ENCODE measurements at regions not wholly inside any gene's neighbourhood (a gene's known extent, or its start where the extent isn't known, plus 50 kb on each side); places are given as distances from the start of the nearest gene placed in this dataset.

DNA sequence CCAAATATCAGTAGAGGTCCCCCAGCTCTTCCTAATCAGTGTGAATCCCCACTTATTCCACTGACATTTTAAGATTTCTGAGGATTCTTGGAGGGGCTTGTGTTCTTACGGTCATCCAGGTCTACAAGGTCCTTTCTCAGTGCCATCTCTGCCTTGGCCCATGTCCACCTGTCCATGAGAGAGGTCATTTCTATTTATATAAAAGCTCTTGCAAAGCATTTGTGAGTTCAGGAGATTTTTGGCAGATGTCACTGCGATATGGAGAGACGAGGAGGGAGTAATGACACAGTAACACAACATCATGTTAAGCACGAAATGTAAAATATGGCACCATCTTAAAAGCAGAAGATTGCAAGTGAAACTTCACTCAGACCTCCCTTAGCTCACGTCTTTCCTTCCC lies 144.6 kb upstream of the NFIA start:
- Histone ChIP-seq H3K4me3 (ENCODE audit: low read length) (no peak overlapping the region), H3K4me1 (ENCODE audit: insufficient read depth, low read length) (no peaks in the 10 kb centered on the region), H3K9me3 (ENCODE audit: low read length) (no peaks in the 10 kb centered on the region), H3K36me3 (ENCODE audit: insufficient read depth, low read length) (no peaks in the 10 kb centered on the region), H3K27ac (ENCODE audit: low read depth, low read length) (no peak overlapping the region), H3K27me3 (ENCODE audit: insufficient read depth, low read length, poor library complexity, severe bottlenecking) (no peaks in the 10 kb centered on the region)
- no peaks in the 10 kb centered on the region for H3K36me3 Mint-ChIP-seq
- no peaks in the 10 kb centered on the region for H3K9me3 Mint-ChIP-seq
- H3K4me1 Mint-ChIP-seq = no peaks in the 10 kb centered on the region
- no peak for DNase-seq
- CTCF ChIA-PET = no interaction called here
- peaks cover 4 to 33% of the 10 kb centered on the region in 2 donors for H3K27me3 Mint-ChIP-seq
- no peak overlapping the region for H3K27ac Mint-ChIP-seq
- POLR2A ChIA-PET = no interaction called here
- no peak overlapping the region for H3K4me3 Mint-ChIP-seq

DNA sequence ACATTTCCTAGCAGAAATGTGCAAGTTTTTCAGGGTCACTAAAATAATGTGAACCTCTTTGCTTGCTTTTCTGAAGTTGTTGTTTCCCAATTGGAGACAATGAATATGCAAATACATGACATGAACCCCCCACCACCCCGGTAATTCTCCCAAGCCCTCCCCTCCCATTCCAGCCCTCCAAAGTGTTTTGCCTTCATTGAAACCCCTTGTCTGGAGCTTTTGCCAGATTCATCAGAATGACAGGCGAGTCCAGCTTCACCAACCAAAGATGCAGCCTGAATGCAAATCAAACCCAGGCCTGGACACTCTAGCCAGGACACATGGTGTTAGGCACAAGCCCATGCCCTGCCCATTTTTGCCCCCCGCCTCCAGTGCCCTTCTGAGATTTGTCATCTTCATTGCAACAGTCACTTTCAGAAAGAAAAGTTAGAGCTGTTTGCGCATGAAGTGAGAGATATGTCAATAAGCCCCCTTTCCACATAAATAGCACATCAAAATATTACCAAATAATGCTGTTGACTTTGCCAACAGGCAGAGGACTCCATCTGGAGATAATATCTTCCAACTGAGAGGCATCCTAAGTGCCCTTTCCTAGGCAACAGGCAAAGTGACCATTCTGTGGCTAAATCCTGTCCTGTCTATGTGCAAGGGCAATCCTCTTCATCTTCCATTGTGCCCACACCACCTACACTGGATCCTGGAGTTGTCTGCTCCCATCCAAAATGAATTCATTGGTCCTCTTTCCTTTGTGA lies 145.6 kb upstream of the NFIA start:
- H3K27ac Mint-ChIP-seq = no peak overlapping the region
- H3K9me3 ChIP-seq (ENCODE audit: low read length) = no peaks in the 10 kb centered on the region
- no peaks in the 10 kb centered on the region for H3K4me1 Mint-ChIP-seq
- H3K4me3 ChIP-seq (ENCODE audit: low read length) = no peak overlapping the region
- no peaks in the 10 kb centered on the region for H3K9me3 Mint-ChIP-seq
- CTCF ChIA-PET = no interaction called here
- POLR2A ChIA-PET = no interaction called here
- no peak for DNase-seq
- no peaks in the 10 kb centered on the region for H3K27me3 ChIP-seq (ENCODE audit: insufficient read depth, low read length, poor library complexity, severe bottlenecking)
- H3K4me3 Mint-ChIP-seq = no peak overlapping the region
- no peaks in the 10 kb centered on the region for H3K36me3 ChIP-seq (ENCODE audit: insufficient read depth, low read length)
- H3K27me3 Mint-ChIP-seq = peaks cover 8 to 33% of the 10 kb centered on the region in 2 donors
- no peak overlapping the region for H3K27ac ChIP-seq (ENCODE audit: low read depth, low read length)
- H3K36me3 Mint-ChIP-seq = no peaks in the 10 kb centered on the region
- no peaks in the 10 kb centered on the region for H3K4me1 ChIP-seq (ENCODE audit: insufficient read depth, low read length)

DNA sequence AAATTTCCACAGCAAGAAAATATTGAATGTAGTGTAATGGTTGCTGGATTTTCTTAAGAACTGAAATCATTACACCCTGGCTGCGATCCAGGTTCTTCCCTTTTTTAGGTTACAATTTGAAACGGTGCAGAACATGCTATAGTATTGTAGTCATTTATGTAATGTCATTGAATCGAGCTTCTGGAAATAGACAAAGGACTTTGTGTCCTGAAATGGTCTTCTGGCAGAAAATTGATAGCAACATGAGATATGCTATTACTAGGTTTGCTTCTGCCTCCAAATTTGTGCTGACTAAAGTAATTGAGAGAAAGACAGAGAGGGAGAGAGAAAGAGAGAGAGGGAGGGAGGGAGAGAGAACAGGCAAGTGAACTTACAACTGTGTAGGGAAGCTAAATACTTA lies 146.2 kb upstream of the NFIA start:
- Histone ChIP-seq H3K9me3 (ENCODE audit: low read length) (no peaks in the 10 kb centered on the region), H3K4me1 (ENCODE audit: insufficient read depth, low read length) (no peaks in the 10 kb centered on the region), H3K27ac (ENCODE audit: low read depth, low read length) (no peak overlapping the region), H3K4me3 (ENCODE audit: low read length) (no peak overlapping the region), H3K36me3 (ENCODE audit: insufficient read depth, low read length) (no peaks in the 10 kb centered on the region), H3K27me3 (ENCODE audit: insufficient read depth, low read length, poor library complexity, severe bottlenecking) (no peaks in the 10 kb centered on the region)
- H3K27ac Mint-ChIP-seq = no peak overlapping the region
- no peaks in the 10 kb centered on the region for H3K36me3 Mint-ChIP-seq
- no peaks in the 10 kb centered on the region for H3K9me3 Mint-ChIP-seq
- no peak overlapping the region for H3K4me3 Mint-ChIP-seq
- DNase-seq = no peak
- no peaks in the 10 kb centered on the region for H3K4me1 Mint-ChIP-seq
- H3K27me3 Mint-ChIP-seq = peaks cover 6 to 36% of the 10 kb centered on the region in 2 donors
- ChIA-PET POLR2A (no interaction called here), CTCF (no interaction called here)

DNA sequence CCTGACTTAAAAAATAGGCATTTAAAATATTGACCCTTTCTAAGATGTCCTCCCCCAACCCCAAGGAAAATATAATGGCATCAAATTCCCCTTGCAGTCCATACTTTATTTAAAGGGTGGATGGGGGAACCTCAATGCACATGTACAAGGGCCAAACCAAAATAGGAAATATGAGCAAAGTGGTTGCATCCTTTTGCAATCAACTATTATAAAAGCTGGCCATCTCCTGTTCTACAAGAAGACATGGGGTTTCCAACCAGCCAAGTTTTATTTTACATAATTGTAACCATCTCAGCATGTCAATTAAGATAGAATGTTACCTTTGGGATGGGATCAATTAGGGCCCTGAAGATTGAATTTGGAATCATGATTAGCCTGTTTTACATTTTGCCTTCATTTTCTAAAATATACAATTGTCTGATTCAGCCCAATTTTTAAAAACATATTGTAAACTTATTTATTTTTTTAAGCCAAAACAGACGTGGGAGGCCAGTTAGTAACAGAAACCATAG lies 146.7 kb upstream of the NFIA start:
- Histone ChIP-seq H3K9me3 (ENCODE audit: low read length) (no peaks in the 10 kb centered on the region), H3K4me3 (ENCODE audit: low read length) (no peak overlapping the region), H3K27ac (ENCODE audit: low read depth, low read length) (no peak overlapping the region), H3K36me3 (ENCODE audit: insufficient read depth, low read length) (no peaks in the 10 kb centered on the region), H3K4me1 (ENCODE audit: insufficient read depth, low read length) (no peaks in the 10 kb centered on the region), H3K27me3 (ENCODE audit: insufficient read depth, low read length, poor library complexity, severe bottlenecking) (no peaks in the 10 kb centered on the region)
- CTCF ChIA-PET = no interaction called here
- Mint-ChIP-seq H3K27ac (no peak overlapping the region), H3K4me3 (no peak overlapping the region), H3K9me3 (no peaks in the 10 kb centered on the region), H3K36me3 (no peaks in the 10 kb centered on the region), H3K4me1 (no peaks in the 10 kb centered on the region), H3K27me3 (peaks cover 6 to 33% of the 10 kb centered on the region in 2 donors)
- DNase-seq = no peak
- POLR2A ChIA-PET = no interaction called here

DNA sequence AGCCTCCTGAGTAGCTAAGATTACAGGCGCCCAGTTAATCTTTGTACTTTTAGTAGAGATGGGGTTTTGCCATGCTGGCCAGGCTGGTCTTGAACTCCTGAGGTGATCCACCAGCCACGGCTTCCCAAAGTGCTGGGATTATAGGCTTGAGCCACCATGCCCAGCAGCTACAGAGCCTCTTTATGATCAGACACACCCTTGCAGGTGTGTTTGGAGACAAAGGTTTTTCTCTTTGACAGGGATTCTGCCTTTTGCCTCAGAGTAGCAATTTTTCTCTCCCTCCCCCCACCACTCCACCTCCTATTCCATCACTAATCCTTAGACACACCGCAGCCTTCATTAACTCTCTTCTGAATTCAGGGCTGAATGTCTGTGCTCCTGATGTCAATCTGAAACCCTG lies 152.2 kb upstream of the NFIA start:
- Mint-ChIP-seq H3K36me3 (no peaks in the 10 kb centered on the region), H3K4me3 (no peak overlapping the region), H3K27me3 (peaks cover 5 to 15% of the 10 kb centered on the region in 2 donors), H3K9me3 (no peaks in the 10 kb centered on the region), H3K27ac (no peak overlapping the region), H3K4me1 (no peaks in the 10 kb centered on the region)
- H3K27ac ChIP-seq (ENCODE audit: low read depth, low read length) = no peak overlapping the region
- H3K4me3 ChIP-seq (ENCODE audit: low read length) = no peak overlapping the region
- no peaks in the 10 kb centered on the region for H3K4me1 ChIP-seq (ENCODE audit: insufficient read depth, low read length)
- H3K36me3 ChIP-seq (ENCODE audit: insufficient read depth, low read length) = no peaks in the 10 kb centered on the region
- CTCF ChIA-PET = no interaction called here
- POLR2A ChIA-PET = no interaction called here
- no peak for DNase-seq
- H3K9me3 ChIP-seq (ENCODE audit: low read length) = no peaks in the 10 kb centered on the region
- no peaks in the 10 kb centered on the region for H3K27me3 ChIP-seq (ENCODE audit: insufficient read depth, low read length, poor library complexity, severe bottlenecking)

DNA sequence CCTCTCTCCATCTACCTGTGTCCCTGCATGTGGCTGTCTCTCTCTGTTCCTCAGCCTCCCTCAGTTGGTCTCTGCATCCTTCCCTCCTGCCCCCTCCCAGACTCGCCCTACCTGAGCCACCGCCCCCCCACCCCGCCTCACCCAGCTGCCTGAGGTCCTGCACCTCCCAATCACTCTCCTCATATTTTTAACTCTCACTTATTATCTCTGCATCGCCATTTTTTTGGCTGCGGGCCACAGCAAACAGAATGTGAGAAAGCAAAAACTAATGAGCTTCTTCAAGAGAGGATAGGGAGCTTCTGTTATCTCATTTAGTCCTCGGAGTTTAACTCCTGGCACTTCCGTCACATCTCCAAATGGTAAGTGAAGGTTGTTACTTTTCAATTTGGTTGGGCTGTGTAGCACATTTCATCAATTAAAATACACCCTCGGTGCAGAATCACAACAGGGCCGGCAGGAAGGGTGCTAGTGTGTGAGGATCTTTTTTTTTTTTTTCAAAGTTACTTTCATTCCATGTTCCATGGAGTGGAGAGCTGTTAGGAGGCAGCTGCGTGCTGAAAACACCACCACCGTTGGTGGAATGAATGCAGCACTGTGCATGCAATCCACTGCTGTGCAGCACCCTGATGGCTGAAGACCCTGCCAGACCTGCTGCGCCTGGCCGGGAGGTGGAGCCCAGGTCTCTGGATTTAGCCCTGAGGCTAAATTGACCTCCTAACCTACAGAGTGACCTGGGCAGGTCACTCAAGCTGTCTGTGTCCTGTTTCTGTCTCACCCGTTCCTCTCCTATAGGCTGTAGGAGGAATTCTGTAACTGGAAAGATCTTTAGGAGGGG lies 157.2 kb upstream of the NFIA start:
- no peaks in the 10 kb centered on the region for H3K9me3 ChIP-seq (ENCODE audit: low read length)
- ChIA-PET POLR2A (no interaction called here), CTCF (no interaction called here)
- no peak for DNase-seq
- no peak overlapping the region for H3K27ac Mint-ChIP-seq
- H3K36me3 Mint-ChIP-seq = no peaks in the 10 kb centered on the region
- no peaks in the 10 kb centered on the region for H3K36me3 ChIP-seq (ENCODE audit: insufficient read depth, low read length)
- H3K4me1 ChIP-seq (ENCODE audit: insufficient read depth, low read length) = no peaks in the 10 kb centered on the region
- no peak overlapping the region for H3K27ac ChIP-seq (ENCODE audit: low read depth, low read length)
- H3K4me1 Mint-ChIP-seq = no peaks in the 10 kb centered on the region
- H3K27me3 ChIP-seq (ENCODE audit: insufficient read depth, low read length, poor library complexity, severe bottlenecking) = no peaks in the 10 kb centered on the region
- H3K27me3 Mint-ChIP-seq = peaks cover 0 to 2% of the 10 kb centered on the region in 2 donors
- no peak overlapping the region for H3K4me3 Mint-ChIP-seq
- H3K9me3 Mint-ChIP-seq = no peaks in the 10 kb centered on the region
- no peak overlapping the region for H3K4me3 ChIP-seq (ENCODE audit: low read length)

DNA sequence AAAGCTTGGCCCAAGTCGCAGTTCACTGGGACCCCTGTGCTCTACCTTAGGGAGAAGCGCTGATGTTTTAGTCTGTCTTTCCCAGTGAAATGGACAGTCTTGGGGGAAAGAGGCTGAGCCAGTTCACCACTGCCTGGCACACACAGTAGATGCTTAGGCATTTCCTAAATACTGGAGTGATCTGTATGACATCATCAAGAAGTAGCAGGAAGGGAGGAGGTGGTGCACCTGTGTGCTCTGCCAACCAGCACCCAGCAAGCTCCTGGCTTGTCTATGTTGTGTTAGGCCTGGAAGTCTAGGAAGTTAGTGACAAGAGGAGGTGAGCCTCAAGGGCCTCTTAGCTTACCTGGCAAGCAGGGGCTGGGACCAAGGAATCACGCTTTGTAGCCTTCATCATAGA lies 158.2 kb upstream of the NFIA start:
- no peaks in the 10 kb centered on the region for H3K27me3 ChIP-seq (ENCODE audit: insufficient read depth, low read length, poor library complexity, severe bottlenecking)
- no peak overlapping the region for H3K27ac ChIP-seq (ENCODE audit: low read depth, low read length)
- Mint-ChIP-seq H3K36me3 (no peaks in the 10 kb centered on the region), H3K4me3 (no peak overlapping the region), H3K27ac (no peak overlapping the region), H3K4me1 (no peaks in the 10 kb centered on the region), H3K27me3 (peaks cover 0 to under 1% of the 10 kb centered on the region in 2 donors), H3K9me3 (no peaks in the 10 kb centered on the region)
- no peak for DNase-seq
- H3K4me1 ChIP-seq (ENCODE audit: insufficient read depth, low read length) = no peaks in the 10 kb centered on the region
- ChIA-PET POLR2A (no interaction called here), CTCF (no interaction called here)
- H3K4me3 ChIP-seq (ENCODE audit: low read length) = no peak overlapping the region
- no peaks in the 10 kb centered on the region for H3K36me3 ChIP-seq (ENCODE audit: insufficient read depth, low read length)
- H3K9me3 ChIP-seq (ENCODE audit: low read length) = no peaks in the 10 kb centered on the region

DNA sequence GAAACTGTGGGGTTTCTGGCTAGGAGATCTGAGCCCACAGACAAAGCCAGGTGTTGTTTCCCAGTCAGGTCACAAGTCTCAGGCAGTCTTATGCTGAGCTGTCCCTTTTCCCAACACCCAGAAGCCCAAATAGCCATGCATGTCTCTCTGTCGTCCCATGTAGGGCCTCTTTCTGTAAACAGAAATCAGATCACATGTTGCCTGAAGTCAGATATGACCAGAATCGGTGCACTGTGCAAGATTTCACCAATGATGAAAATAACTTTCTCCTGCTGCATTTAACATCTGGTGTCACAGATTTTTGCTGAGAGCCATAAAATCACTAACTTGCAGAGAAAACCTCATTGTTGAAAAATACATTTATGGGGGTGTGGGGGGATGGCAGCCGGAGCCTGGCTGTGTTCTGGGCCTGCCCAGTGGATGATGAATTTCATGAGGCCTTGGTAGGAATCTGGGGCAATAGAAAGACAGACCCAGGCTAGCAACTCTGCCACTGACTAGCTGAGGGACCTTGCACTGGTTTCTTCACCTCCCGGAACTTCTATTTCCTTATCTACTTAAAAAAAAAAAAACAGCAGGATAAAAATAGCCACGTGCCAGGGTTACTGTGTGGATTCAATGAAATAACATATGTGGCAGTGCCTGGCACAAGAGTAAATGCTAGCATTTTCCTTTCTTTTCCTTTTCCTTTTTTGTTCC lies 158.8 kb upstream of the NFIA start:
- no peaks in the 10 kb centered on the region for H3K36me3 ChIP-seq (ENCODE audit: insufficient read depth, low read length)
- ChIA-PET POLR2A (no interaction called here), CTCF (no interaction called here)
- Mint-ChIP-seq H3K27ac (no peak overlapping the region), H3K4me3 (no peak overlapping the region), H3K9me3 (no peaks in the 10 kb centered on the region), H3K36me3 (no peaks in the 10 kb centered on the region), H3K4me1 (no peaks in the 10 kb centered on the region), H3K27me3 (peaks cover under 1 to 5% of the 10 kb centered on the region in 2 donors)
- H3K4me3 ChIP-seq (ENCODE audit: low read length) = no peak overlapping the region
- no peak for DNase-seq
- H3K27me3 ChIP-seq (ENCODE audit: insufficient read depth, low read length, poor library complexity, severe bottlenecking) = no peaks in the 10 kb centered on the region
- H3K27ac ChIP-seq (ENCODE audit: low read depth, low read length) = no peak overlapping the region
- no peaks in the 10 kb centered on the region for H3K4me1 ChIP-seq (ENCODE audit: insufficient read depth, low read length)
- no peaks in the 10 kb centered on the region for H3K9me3 ChIP-seq (ENCODE audit: low read length)

Data from CD8-positive, alpha-beta memory T cell (primary cell).